ENCODE measurements at regions not wholly inside any gene's neighbourhood (a gene's known extent, or its start where the extent isn't known, plus 50 kb on each side); places are given as distances from the start of the nearest gene placed in this dataset.

DNA sequence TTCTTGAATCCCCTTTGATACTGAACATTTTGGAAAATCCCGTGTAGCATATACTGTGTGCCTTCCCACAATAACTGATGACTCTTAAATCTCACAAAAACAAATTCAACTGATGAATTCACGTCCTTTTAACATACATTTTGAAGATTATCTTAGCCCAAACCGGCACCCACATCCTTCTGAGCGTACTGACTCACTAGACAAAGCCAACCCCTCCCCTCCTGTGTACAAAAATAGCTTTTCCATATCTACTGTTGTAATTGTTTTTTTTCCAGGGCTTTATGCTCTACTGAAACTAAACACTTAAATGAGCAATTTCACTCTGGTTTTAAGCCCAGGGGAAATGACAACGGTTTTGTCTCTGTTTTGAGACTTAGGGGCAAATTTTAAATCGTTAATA is 109.4 kb upstream of the ATF7IP start:
- Histone ChIP-seq H3K36me3 (ENCODE audit: insufficient read depth, low read length) (no peaks in the 10 kb centered on the region), H3K27me3 (ENCODE audit: insufficient read depth, low read length) (no peaks in the 10 kb centered on the region), H3K4me3 (ENCODE audit: low read length) (no peak overlapping the region)

DNA sequence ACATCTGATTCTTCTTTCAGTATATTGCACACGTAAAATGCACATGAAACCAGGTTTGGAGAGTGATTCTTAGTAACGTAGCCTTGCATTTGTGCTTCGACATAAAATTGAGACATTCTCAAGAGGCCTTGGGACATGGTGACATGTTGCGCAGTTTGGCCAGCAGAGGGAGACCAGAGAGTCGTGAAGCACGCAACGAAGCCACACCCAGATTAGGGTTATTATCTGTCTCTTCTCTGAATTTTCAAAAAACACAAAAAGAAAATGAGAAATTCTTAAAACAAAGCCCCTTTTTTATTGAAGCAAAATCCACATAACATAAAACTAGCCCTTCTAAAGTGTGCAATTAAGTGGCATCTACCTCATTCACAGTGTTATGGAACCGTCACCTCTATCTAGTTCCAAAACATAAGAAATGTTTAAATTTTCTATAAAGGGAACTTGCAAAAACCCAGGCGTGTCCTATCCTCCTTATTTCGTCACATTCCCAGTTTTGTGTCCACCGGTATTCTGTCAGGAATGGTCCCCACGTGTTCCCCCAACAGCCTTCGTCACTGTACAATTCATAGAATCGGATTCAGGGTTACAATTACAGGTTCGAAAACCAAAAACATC is 108.8 kb upstream of the ATF7IP start:
- no peaks in the 10 kb centered on the region for H3K36me3 ChIP-seq (ENCODE audit: insufficient read depth, low read length)
- H3K4me3 ChIP-seq (ENCODE audit: low read length): no peak overlapping the region
- H3K9me3 ChIP-seq (ENCODE audit: low read length): peaks cover 14% of the 10 kb centered on the region

More for the DNA sequence above, 109.4 kb upstream of the ATF7IP start:
- Histone ChIP-seq H3K9me3 (ENCODE audit: low read length) (peaks cover 14% of the 10 kb centered on the region), H3K4me1 (ENCODE audit: insufficient read depth, low read length) (peaks cover 23% of the 10 kb centered on the region), H2AFZ (ENCODE audit: low read depth, low read length) (no peak overlapping the region)

DNA sequence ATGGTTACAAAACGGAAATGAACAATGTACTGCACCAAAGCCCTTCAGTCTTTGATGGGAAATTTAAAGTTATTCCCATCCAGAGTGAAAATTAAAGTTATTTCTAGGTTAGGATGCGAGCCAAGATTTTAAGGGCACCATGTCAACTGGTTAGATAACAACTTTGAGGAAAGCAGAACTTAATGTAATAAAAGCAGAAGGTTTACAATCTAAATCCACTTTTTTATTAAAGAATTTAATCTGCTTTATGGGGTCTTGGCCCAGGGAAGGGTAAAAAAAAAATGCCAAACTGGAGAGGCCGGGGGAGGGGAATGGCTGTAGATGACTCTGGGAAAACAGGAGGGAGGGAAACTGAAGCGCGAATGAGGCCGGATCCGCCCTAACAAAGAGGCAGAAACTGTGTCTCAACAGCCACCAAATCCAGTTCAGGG is 108.2 kb upstream of the ATF7IP start:
- Histone ChIP-seq H3K4me3 (ENCODE audit: low read length) (no peak overlapping the region), H3K4me1 (ENCODE audit: insufficient read depth, low read length) (peaks cover 26% of the 10 kb centered on the region), H3K36me3 (ENCODE audit: insufficient read depth, low read length) (no peaks in the 10 kb centered on the region), H3K27me3 (ENCODE audit: insufficient read depth, low read length) (no peaks in the 10 kb centered on the region), H3K9me3 (ENCODE audit: low read length) (peaks cover 14% of the 10 kb centered on the region), H2AFZ (ENCODE audit: low read depth, low read length) (no peak overlapping the region)

More for the DNA sequence above, 108.8 kb upstream of the ATF7IP start:
- peaks cover 26% of the 10 kb centered on the region for H3K4me1 ChIP-seq (ENCODE audit: insufficient read depth, low read length)
- no peak overlapping the region for H2AFZ ChIP-seq (ENCODE audit: low read depth, low read length)
- no peaks in the 10 kb centered on the region for H3K27me3 ChIP-seq (ENCODE audit: insufficient read depth, low read length)

- Histone ChIP-seq H3K4me1 (ENCODE audit: insufficient read depth, low read length) (peaks cover 26% of the 10 kb centered on the region), H3K4me3 (ENCODE audit: low read length) (no peak overlapping the region), H3K36me3 (ENCODE audit: insufficient read depth, low read length) (no peaks in the 10 kb centered on the region), H3K27me3 (ENCODE audit: insufficient read depth, low read length) (no peaks in the 10 kb centered on the region), H3K9me3 (ENCODE audit: low read length) (peaks cover 14% of the 10 kb centered on the region), H2AFZ (ENCODE audit: low read depth, low read length) (no peak overlapping the region)
These were observed 107.5 kb upstream of the ATF7IP start for GRCh38 chr12:14257734-14258574.

DNA sequence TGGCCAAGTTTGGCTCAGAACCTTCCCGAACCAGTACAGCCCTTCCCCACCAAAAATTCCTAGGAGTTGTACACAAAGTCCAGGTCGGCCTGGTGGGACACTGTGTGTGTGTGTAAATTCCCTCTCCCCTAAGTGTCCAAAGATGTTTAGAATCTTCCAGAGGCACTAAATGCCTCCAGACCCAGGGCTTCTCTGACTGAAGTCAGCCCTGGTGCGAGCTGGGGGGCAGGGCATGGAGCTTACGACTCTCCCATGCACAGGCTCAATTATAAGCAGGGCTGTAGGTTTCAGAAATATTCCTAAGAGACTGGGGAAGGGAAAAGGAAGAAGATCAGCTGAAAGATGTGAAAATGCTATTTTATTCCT is 106.9 kb upstream of the ATF7IP start:
- peaks cover 26% of the 10 kb centered on the region for H3K4me1 ChIP-seq (ENCODE audit: insufficient read depth, low read length)
- H3K27me3 ChIP-seq (ENCODE audit: insufficient read depth, low read length): no peaks in the 10 kb centered on the region
- H2AFZ ChIP-seq (ENCODE audit: low read depth, low read length): no peak overlapping the region
- no peak overlapping the region for H3K4me3 ChIP-seq (ENCODE audit: low read length)
- H3K36me3 ChIP-seq (ENCODE audit: insufficient read depth, low read length): no peaks in the 10 kb centered on the region
- H3K9me3 ChIP-seq (ENCODE audit: low read length): peaks cover 14% of the 10 kb centered on the region

DNA sequence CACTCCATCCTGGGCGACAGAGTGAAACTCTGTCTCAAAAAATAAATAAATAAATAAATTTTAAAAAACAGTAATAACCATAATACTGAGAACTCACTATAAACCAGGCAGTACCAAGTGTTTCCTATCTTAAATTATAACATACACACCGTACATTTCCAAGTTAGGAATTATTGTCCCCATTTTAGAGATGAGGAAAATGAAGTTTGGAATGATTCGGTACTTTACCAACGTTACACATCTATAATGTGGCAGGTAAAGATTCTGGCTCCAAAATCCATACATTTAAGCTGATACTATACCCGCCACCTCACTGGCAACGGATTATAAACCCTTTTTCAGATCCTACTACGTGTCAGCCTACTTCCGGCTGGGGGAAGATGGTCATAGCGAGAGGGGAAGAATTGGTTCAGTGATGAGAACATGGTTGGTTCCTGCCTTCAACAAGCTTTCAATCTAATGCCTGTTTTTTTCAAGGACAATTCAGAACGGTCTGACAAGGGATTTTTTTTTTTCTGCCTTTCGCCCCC is 105.9 kb upstream of the ATF7IP start:
- Histone ChIP-seq H3K4me3 (ENCODE audit: low read length) (no peak overlapping the region), H3K4me1 (ENCODE audit: insufficient read depth, low read length) (peaks cover 26% of the 10 kb centered on the region), H2AFZ (ENCODE audit: low read depth, low read length) (no peak overlapping the region), H3K36me3 (ENCODE audit: insufficient read depth, low read length) (no peaks in the 10 kb centered on the region), H3K27me3 (ENCODE audit: insufficient read depth, low read length) (peaks cover 5% of the 10 kb centered on the region), H3K9me3 (ENCODE audit: low read length) (peaks cover 14% of the 10 kb centered on the region)

DNA sequence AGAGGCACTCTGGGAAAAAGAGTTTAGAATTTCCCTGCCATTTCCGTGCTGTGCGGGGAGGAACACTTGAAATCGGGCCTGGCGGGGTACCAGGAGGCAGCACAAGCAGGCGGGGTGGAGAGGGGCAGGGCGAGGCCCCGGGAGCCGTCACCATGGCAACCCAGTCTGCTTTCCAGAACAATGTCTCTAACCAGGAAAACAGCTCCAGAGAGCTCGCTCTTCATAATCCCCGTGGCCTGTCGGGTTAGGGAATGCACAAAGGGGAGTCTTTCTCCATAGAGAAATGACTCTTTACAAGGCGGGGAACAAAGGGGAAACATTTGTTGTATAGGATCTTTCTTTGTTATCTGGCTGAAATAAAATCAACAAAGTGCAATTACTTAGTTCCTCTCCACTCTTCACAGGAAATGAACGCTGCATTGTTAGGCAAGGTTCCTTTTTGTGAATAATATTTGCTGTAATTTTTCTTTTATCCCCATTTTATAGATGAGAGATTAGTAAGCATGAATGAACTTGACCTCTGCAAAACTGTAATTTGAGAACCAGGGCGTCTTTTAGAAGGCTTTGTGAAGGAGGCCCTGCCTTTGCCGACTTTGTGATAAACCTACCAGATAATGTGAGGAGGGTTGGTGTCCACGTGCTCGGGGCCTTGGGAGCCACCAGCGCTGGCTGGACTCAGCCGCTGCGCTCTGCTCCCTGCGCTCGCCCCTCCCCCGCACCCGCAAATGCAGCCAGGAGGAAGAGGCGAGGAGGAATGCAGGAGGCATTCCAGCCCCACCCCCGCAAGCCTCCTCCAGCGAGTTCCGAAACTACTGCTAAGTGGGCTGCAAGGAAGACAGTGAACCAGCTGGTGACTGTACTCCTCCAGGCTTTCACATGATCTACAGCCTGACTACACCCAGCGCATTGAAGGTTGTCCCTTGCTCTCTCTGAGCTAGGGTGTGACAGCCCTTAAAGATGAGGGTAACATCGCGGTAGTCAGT is 105.2 kb upstream of the ATF7IP start:
- peak overlapping the region; percentile 23 for H2AFZ ChIP-seq (ENCODE audit: low read depth, low read length)
- H3K27me3 ChIP-seq (ENCODE audit: insufficient read depth, low read length): peaks cover 5% of the 10 kb centered on the region
- H3K36me3 ChIP-seq (ENCODE audit: insufficient read depth, low read length): no peaks in the 10 kb centered on the region
- H3K4me3 ChIP-seq (ENCODE audit: low read length): peak overlapping the region; percentile 26
- peaks cover 10% of the 10 kb centered on the region for H3K9me3 ChIP-seq (ENCODE audit: low read length)
- peaks cover 26% of the 10 kb centered on the region for H3K4me1 ChIP-seq (ENCODE audit: insufficient read depth, low read length)

GRCh38 chr12:14261096-14261495 is 104.4 kb upstream of the ATF7IP start:
- peak overlapping the region; percentile 26 for H3K4me3 ChIP-seq (ENCODE audit: low read length)
- H3K9me3 ChIP-seq (ENCODE audit: low read length): peaks cover 10% of the 10 kb centered on the region
- peaks cover 26% of the 10 kb centered on the region for H3K4me1 ChIP-seq (ENCODE audit: insufficient read depth, low read length)
- H3K27me3 ChIP-seq (ENCODE audit: insufficient read depth, low read length): peaks cover 5% of the 10 kb centered on the region
- H3K36me3 ChIP-seq (ENCODE audit: insufficient read depth, low read length): no peaks in the 10 kb centered on the region
- H2AFZ ChIP-seq (ENCODE audit: low read depth, low read length): no peak overlapping the region

DNA sequence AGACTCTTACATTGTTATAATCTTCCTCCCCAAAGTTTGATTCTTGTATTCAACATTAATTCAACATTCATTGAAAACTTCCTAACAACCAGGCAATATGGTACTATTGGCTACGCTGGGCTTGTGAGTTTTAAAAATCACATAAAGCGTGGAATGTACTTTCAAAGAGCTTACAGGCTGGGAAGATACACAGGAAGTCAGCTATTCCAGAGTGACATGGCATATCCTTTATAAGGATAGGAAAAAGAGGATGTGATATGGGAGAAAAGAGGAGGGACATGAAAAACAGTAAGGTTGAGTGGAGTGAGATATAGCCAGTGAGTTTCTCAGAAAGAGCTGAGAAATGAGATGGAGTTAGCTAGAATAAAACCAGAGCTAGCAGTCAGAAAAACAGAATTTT is 103.6 kb upstream of the ATF7IP start:
- no peak overlapping the region for H3K4me3 ChIP-seq (ENCODE audit: low read length)
- H3K27me3 ChIP-seq (ENCODE audit: insufficient read depth, low read length): peaks cover 5% of the 10 kb centered on the region
- peaks cover 8% of the 10 kb centered on the region for H3K9me3 ChIP-seq (ENCODE audit: low read length)
- H3K36me3 ChIP-seq (ENCODE audit: insufficient read depth, low read length): no peaks in the 10 kb centered on the region
- peaks cover 24% of the 10 kb centered on the region for H3K4me1 ChIP-seq (ENCODE audit: insufficient read depth, low read length)
- H2AFZ ChIP-seq (ENCODE audit: low read depth, low read length): no peak overlapping the region

- Histone ChIP-seq H3K9me3 (ENCODE audit: low read length) (peaks cover 8% of the 10 kb centered on the region), H3K36me3 (ENCODE audit: insufficient read depth, low read length) (no peaks in the 10 kb centered on the region), H2AFZ (ENCODE audit: low read depth, low read length) (no peak overlapping the region), H3K27me3 (ENCODE audit: insufficient read depth, low read length) (peaks cover 5% of the 10 kb centered on the region), H3K4me1 (ENCODE audit: insufficient read depth, low read length) (peaks cover 18% of the 10 kb centered on the region), H3K4me3 (ENCODE audit: low read length) (no peak overlapping the region)
These were observed 102.5 kb upstream of the ATF7IP start for GRCh38 chr12:14262771-14263511.

DNA sequence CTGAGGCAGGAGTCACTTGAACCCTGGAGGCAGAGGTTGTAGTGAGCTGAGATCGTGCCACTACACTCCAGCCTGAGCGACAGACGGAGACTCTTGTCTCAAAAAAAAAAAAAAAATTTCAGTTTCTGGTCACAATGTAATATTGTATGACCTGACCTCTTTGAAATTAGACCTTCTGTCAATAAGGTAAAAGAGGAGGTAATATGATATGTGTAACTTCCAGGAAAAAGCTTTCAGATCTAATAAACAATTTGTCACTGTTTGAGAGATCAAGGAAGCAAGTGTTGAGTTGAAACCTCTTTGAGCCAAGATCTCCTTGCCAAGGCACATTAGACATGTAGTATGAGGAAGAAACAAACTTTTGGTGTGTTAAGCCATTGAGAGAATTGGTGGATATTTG is 101.7 kb upstream of the ATF7IP start:
- H2AFZ ChIP-seq (ENCODE audit: low read depth, low read length): no peak overlapping the region

DNA sequence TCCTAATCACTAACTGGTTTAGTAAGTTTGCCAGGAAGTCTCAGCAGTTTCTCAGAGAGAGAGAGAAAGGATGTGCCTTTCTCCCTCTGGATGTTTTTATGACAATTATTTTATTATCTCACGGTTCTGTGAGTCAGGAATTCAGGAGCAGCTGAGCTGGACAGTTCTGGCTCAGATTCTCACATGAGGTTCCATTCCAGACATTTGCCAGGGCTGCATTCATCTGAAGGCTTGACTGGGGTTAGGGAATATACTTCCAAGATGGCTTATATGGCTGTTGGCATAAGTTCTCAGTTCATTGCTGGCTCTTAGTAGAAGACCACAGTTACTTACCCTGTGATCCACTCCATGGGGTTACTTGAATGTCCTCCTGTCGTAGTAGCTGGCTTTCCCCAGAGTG is 101.2 kb upstream of the ATF7IP start:
- Histone ChIP-seq H3K36me3 (ENCODE audit: insufficient read depth, low read length) (no peaks in the 10 kb centered on the region), H3K4me1 (ENCODE audit: insufficient read depth, low read length) (peaks cover 13% of the 10 kb centered on the region), H2AFZ (ENCODE audit: low read depth, low read length) (no peak overlapping the region), H3K4me3 (ENCODE audit: low read length) (no peak overlapping the region), H3K27me3 (ENCODE audit: insufficient read depth, low read length) (peaks cover 7% of the 10 kb centered on the region), H3K9me3 (ENCODE audit: low read length) (peaks cover 4% of the 10 kb centered on the region)

More for the DNA sequence above, 101.7 kb upstream of the ATF7IP start:
- peaks cover 7% of the 10 kb centered on the region for H3K27me3 ChIP-seq (ENCODE audit: insufficient read depth, low read length)
- H3K9me3 ChIP-seq (ENCODE audit: low read length): peaks cover 4% of the 10 kb centered on the region
- no peak overlapping the region for H3K4me3 ChIP-seq (ENCODE audit: low read length)
- H3K36me3 ChIP-seq (ENCODE audit: insufficient read depth, low read length): no peaks in the 10 kb centered on the region
- peaks cover 13% of the 10 kb centered on the region for H3K4me1 ChIP-seq (ENCODE audit: insufficient read depth, low read length)
